LNCaP clone FGC (cell line): ENCODE measurements at regions not wholly inside any gene's neighbourhood (a gene's known extent, or its start where the extent isn't known, plus 50 kb on each side); places are given as distances from the start of the nearest gene placed in this dataset.

Experiments
- DNase-seq: peaks from one replicate; pipeline ENCODE4 v3.0.0-alpha.2; 2011; ENCODE audit warnings: low read depth
- H3K4me3 ChIP-seq: 2 replicates; pipeline ENCODE4 v1.5.1; 2011; ENCODE audit warnings: mild to moderate bottlenecking, low read depth, low read length, control low read depth
- CTCF ChIP-seq: IDR thresholded peaks from 2 replicates; pipeline ENCODE4 v1.5.1; 2012; ENCODE audit warnings: mild to moderate bottlenecking; ENCODE audit not compliant: control insufficient read depth, insufficient read depth; ENCODE audit errors: extremely low read depth

DNA sequence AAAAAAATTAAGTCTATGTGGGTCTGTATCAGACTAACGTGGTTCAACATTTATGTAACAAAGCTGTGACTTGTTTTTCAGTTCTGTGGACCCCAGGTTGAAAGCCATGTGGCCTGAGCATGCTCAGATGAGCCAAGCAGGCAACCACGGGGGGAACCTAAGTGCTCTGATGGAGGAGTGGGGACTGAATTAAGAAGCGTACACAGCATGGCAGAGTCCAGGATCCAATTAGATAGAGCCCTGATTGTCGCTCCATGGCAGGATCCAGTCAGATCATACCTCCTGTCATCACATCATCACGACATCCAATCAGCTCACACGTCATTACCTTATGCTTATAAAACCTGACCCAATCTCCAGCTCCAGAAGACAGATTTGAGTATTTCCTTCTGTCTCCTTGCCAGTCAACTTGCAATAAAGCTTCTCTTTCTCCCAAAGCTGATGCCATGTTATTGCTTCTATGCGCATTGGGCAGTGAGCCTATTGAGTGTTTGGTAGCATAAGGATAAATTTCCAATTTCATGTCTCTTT is 1013.1 kb upstream of the TMEM132C start:
- no peak for TF ChIP-seq CTCF
- H3K4me3 ChIP-seq: no peak overlapping the region
- no peak for DNase-seq

DNA sequence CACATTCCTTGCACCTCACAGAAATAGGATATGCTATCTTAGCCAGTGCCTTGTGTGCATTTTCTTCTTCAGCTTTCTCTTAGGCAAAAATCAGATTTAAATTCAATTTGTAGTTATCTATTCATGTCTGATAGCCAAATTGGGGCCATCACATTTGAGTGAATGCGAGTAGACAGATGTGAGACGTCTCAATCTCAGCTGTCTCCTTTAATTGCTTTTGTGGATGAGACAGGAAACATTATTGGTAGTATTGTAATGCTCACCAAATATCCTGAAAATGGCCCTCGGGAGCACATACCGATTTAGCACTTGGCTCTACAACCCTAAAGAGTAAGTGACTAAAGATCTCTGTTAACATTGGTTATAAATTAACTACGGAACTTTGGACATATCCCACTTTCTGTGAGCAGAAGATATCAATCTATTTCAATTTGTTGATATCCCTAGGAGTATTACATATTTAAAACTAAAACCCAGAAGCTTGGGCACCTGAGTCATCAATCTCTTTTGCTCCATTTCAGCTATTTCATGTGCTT is 1012.5 kb upstream of the TMEM132C start:
- no peak overlapping the region for H3K4me3 ChIP-seq
- DNase-seq: no peak
- no peak for TF ChIP-seq CTCF

- no peak overlapping the region for H3K4me3 ChIP-seq
- no peak for DNase-seq
- no peak for TF ChIP-seq CTCF
Observed at GRCh38 chr12:127257366-127257935, 1009.5 kb upstream of the TMEM132C start.

GRCh38 chr12:127260531-127260930 is 1006.4 kb upstream of the TMEM132C start:
- no peak overlapping the region for H3K4me3 ChIP-seq
- no peak for DNase-seq
- TF ChIP-seq CTCF: no peak

DNA sequence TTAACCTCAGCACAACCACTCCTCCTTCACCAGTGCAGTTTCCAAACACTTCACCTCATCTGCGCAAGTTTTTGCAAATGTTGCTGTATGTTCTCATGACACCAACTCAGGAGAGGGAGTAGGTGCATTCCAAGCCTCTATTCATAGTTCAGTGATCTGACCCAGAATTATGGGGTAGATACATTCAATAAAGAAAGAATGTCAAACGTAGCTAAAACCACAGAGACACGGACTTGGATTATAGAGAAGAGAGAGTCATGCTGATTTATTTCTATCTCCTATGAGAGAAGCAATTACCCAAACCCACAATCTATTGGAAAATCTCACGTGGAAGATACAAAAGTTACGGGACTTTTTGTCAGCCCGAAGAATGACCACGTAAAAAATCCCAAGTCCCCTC is 1006.0 kb upstream of the TMEM132C start:
- DNase-seq: no peak
- no peak for TF ChIP-seq CTCF
- H3K4me3 ChIP-seq: no peak overlapping the region

DNA sequence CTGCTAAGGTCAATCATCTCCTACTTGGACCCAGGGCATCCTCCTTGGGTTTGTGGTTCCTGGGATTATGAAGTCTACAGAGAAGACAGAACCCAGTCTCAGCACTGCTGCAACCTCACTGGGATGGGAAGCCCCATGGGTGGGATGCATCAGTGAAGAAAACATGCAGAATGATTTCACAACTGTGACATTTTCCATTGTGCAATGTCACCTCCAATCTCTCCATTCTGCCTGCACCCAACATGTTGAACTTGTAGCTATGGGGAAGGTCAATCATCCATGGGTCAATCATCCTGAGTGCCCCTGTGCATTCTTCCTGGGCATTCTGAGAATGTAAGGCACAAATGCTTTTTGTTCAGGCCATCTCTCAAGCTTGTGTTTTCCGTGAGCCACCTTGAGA is 1004.4 kb upstream of the TMEM132C start:
- no peak for TF ChIP-seq CTCF
- DNase-seq: no peak
- no peak overlapping the region for H3K4me3 ChIP-seq

DNA sequence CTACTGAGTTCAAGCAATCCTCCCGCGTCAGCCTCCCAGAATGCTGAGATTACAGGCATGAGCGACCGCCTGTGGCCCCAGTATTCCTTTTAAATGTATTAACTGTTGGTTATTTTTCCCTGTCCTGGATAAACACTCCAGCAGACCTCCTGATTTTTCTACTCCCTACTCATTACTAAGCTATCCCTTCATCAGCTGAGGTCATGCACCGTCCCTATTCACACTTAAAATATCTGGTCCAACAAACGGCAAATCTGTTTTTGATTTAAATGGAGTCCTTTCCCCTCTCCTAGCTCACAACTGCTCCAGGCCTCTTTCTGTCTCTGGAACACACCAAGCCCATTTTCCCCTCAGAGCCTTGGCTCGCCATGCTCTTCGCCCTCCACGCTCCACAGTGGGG is 1003.3 kb upstream of the TMEM132C start:
- DNase-seq: no peak
- no peak for TF ChIP-seq CTCF

More for the DNA sequence above, 1003.3 kb upstream of the TMEM132C start:
- no peak overlapping the region for H3K4me3 ChIP-seq
